ENCODE measurements at regions not wholly inside any gene's neighbourhood (a gene's known extent, or its start where the extent isn't known, plus 50 kb on each side); places are given as distances from the start of the nearest gene placed in this dataset.

GRCh38 chr12:90653040-90653439, 301.9 kb downstream of the CCER1 start:
- no peak for TF ChIP-seq CTCF (IDR thresholded peaks at IDR 0.05; ENCODE audit: insufficient read depth, low read depth, low read length, missing control alignments)
- no peak overlapping the region for H3K4me3 ChIP-seq (ENCODE audit: low read length)
- peak; percentile 65 for DNase-seq (ENCODE audit: low read depth)

DNA sequence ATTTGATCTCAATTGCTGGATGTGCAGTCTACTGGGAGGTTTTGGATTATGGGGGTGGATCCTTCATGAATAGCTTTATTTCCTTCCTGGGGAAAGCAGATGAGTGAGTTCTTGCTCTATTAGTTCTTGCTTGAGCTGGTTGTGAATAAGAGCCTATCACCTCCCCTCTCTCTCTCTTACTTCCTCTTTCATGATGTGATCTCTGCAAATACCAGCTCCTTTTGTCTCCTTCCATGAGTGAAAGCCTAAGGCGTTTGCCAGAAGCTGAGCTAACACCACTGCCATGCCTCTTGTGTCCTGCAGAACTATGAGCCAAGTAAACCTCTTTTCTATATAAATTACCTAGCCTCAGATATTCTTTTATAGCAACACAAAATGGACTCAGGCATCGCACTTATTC, 302.7 kb downstream of the CCER1 start:
- peak; percentile 36 for DNase-seq (ENCODE audit: low read depth)
- H3K4me3 ChIP-seq (ENCODE audit: low read length), result no peak overlapping the region
- TF ChIP-seq CTCF (IDR thresholded peaks at IDR 0.05; ENCODE audit: insufficient read depth, low read depth, low read length, missing control alignments), result no peak

- no peak for DNase-seq (ENCODE audit: low read depth)
- H3K4me3 ChIP-seq (ENCODE audit: low read length), result no peak overlapping the region
- no peak for TF ChIP-seq CTCF (IDR thresholded peaks at IDR 0.05; ENCODE audit: insufficient read depth, low read depth, low read length, missing control alignments)
Observed at GRCh38 chr12:90645181-90645580, 309.8 kb downstream of the CCER1 start.

DNA sequence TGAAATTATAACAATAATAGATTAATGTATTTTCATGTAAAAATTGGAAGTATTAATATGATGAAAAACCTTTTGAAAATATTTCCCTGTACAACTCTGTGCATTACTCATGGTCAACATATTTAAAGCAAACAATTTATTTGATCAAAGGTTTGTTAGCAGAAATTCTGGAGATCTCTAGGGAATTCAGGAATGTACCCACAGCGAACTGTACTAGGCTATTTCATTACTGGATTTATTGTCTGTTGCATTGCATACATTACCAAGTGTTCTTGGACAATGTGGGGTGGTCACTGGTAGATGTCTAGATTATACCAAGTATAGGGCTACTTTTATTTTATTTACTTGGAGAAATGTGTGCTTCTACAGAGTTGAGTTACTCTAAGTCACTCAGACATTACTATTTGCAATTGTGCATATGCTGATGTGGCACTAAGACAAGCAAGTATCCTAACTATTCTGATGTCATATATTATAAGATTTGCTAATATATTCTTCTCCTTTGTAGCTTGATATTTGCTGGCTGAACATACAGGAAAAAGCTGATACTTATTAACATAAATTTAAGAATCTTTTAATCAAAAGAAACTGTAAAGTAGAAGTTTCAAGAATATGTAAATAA, 323.3 kb downstream of the CCER1 start:
- no peak for DNase-seq (ENCODE audit: low read depth)
- no peak for TF ChIP-seq CTCF (IDR thresholded peaks at IDR 0.05; ENCODE audit: insufficient read depth, low read depth, low read length, missing control alignments)
- no peak overlapping the region for H3K4me3 ChIP-seq (ENCODE audit: low read length)

- TF ChIP-seq CTCF (IDR thresholded peaks at IDR 0.05; ENCODE audit: insufficient read depth, low read depth, low read length, missing control alignments), result no peak
- DNase-seq (ENCODE audit: low read depth), result no peak
- H3K4me3 ChIP-seq (ENCODE audit: low read length), result no peak overlapping the region
Observed at GRCh38 chr12:90630006-90630405, 325.0 kb downstream of the CCER1 start.

- H3K4me3 ChIP-seq (ENCODE audit: low read length), result no peak overlapping the region
- TF ChIP-seq CTCF (IDR thresholded peaks at IDR 0.05; ENCODE audit: insufficient read depth, low read depth, low read length, missing control alignments), result no peak
- no peak for DNase-seq (ENCODE audit: low read depth)
Observed at GRCh38 chr12:90628213-90628612, 326.8 kb downstream of the CCER1 start.

DNA sequence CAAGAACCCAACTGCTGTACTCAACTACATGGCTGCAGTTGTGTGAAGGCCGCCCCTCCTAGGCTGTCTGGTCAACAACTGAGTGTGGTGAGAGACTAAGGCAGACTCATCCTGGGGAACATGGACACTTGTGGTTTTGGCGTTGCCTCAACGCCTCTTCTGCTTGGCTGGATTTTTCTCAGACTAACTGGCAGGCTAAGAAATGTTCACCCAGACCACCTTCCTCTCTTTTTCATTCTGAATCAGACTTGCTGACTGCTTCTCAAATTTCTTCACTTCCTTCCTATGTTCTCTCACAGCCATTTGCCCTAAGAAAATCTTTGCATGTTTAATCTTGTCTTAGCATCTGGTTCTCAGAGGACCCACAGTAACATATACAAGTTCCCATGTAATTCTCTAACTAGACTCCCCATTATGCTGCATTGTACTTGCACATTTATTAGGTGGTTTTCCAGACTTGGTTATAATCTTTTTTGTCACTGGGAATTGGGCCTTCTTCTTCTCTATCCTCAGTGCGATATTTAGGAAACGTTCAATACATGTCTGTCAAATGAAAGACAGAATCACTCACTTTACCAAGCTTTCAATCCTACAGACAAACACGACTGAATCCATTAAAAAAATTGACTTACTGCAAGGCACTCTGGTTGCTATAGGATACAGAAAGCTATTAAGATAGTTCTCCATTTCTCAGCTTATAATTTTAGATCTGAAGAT, 327.6 kb downstream of the CCER1 start:
- no peak for TF ChIP-seq CTCF (IDR thresholded peaks at IDR 0.05; ENCODE audit: insufficient read depth, low read depth, low read length, missing control alignments)
- H3K4me3 ChIP-seq (ENCODE audit: low read length), result no peak overlapping the region
- DNase-seq (ENCODE audit: low read depth), result peak; percentile 86
